NCI-H524 (cell line): ENCODE measurements at regions not wholly inside any gene's neighbourhood (a gene's known extent, or its start where the extent isn't known, plus 50 kb on each side); places are given as distances from the start of the nearest gene placed in this dataset.
"Not testable (repeated sequence)": the region's sequence is repeated elsewhere in the genome, so short reads cannot be mapped to it uniquely, and the experiment has no call there.

Experiments used
- DNase-seq, 2 experiments: peaks; one replicate each; lab custom pipeline; 2025; lab: John Stamatoyannopoulos, UW

DNA sequence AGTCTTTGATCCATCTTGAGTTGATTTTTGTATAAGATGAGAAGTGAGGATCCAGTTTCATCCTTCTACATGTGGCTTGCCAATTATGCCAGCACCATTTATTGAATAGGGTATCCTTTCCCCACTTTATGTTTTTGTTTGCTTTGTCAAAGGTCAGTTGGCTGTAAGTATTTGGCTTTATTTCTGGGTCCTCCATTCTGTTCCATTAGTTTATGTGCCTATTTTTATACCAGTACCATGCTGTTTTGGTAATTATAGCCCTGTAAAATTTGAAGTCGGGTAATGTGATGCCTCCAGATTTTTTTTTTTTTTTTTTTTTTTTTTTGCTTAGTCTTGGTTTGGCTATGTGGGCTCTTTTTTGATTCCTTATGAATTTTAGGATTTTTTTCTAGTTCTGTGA lies 203.0 kb upstream of the IRX5 start:
- DNase-seq, result not testable (repeated sequence)

DNA sequence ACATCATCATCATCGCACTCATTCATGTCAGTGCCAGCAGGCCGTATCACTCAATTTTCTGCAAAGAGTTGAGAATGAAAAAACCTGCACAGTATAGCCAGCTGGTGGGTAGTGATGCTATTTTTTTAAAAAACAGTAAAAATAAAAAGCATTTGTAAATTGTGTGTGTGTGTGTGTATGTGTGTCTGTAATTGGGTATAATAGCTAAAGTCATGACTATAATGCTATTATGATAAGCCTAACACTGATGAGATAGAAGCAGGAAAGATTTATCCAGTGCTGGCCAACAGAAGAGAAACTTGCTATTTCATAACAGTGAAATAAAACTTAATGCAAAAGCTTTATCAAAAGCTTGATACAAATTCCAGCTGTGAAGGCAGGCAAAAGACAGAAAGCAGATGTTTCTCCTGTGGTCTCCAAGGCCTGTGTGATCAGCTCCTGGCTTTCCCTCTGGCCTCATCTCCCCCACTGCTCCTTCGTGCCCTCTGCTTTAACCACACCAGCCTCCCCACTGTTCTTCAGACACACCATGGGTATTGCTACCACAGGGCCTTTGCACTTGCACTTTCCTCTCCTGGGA lies 206.2 kb upstream of the IRX5 start:
- no peak for DNase-seq

DNA sequence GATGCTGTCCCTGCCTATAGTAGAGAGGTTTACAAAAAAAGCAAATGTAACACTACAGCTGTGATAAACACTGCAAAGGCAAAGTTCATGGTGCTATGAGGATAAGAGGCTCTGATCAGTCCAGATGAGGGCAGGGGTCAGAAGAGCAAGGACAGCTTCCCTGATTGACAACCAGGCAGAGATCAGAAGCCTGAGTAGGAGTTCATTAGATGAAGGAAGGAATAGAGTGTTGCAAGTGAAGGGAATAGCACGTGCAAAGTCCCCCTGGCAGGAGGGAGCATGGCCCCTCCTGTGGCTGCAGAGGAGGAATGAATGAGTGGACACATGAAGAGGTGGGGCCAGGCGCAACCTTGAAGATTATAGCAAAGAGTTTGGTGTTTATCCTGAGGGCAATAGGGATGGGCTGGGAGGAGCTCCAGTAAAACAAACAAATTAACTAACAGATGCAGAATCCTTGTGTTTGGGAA lies 208.4 kb upstream of the IRX5 start:
- no peak for DNase-seq

DNA sequence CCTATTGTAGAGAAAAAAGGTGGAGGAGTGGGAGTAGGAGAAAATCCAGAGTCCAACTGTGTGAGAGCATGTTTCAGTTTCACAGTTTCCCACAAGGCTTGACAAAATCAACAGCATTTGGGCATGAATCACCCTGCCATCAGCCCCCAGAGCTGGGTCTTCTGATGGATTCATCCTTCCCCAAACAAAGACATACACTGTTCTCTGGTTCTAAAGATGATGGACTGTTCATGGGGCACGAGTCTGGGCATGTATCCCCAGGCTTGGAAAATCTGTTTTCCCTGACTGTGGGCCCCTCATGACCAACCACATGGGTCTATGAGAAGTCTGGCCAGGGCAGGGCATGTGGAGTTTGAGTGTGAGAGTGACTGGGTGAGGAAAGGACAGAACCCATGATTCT lies 210.4 kb upstream of the IRX5 start:
- DNase-seq, result no peak

DNA sequence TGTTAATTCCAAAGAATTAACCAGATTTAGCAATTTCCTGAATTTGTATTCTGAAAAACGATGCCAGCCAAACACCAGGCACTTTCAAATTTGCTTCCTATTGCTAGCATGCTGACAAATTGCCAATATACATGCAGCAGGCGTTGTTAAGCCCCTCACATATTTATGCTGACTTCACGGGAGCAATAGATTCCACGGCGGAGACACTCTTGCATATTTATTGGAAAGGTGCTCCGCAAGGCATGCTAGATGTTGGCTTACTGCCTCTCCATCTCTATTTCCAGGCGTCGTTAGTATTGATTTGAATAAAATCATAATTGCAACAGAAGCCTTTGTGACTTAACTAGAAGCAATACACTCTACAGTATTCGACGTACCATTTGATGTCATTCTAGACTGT lies 211.0 kb upstream of the IRX5 start:
- no peak for DNase-seq

DNA sequence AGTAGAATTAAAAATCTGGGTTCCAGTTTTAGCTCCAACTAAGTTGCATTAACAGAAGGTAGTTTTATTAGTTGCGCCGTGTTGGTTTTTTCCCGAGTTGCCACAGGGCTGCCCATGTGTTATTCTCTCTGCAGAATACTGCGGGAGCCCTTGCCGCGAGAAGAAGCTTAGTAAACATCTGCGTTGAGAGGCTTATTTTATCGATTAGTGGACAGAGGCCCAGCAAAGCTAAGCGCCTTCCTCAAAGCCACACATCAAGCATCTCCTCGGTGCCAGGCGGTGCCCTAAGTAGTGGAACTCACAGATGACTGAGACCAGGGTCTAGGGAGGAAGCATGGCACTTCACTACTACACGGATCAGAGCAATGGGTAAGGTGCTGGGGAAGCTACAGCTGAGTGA lies 212.3 kb upstream of the IRX5 start:
- peak; percentile 93 to 94 for DNase-seq

DNA sequence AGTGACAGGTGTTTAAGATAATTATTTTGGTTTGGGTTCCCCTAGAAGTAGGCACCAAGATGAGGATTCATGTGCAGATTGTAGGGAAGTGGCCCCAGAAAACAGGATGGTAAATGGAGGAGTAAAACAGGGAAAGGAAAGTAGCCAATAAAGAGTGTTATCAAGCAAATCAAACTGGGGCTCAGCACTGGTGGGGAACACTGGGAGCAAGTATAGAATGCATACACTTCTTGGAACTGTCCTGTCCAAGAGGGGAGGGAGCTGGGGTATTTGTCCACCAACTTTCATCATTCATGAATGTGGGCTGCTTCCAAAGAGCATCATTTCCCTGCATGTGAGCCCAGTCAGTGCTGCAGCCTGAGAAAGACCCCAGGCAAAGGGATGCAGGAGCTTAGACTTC lies 215.7 kb upstream of the IRX5 start:
- peak in 1 of 2 experiments; percentile 22 for DNase-seq

DNA sequence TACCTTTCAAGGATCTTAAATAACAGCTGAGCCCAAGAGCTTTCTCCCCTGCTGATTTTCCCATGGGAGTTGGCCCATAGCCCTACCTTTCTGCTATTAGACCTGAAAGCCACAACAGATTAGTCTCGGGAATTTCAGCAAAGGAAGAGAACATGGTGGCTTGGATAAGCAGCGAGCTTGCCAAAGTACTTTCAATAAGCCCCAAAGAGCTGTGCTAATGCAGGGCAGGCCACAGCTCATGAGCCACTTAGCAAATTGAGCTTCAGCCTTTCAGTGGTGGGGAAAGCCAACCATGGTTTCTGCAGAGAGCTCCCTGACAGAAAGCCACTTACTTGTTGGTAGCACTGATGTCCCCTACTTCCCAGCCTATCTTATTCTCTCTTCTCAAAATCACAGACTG lies 217.8 kb upstream of the IRX5 start:
- peak in 1 of 2 experiments; percentile 22 for DNase-seq

DNA sequence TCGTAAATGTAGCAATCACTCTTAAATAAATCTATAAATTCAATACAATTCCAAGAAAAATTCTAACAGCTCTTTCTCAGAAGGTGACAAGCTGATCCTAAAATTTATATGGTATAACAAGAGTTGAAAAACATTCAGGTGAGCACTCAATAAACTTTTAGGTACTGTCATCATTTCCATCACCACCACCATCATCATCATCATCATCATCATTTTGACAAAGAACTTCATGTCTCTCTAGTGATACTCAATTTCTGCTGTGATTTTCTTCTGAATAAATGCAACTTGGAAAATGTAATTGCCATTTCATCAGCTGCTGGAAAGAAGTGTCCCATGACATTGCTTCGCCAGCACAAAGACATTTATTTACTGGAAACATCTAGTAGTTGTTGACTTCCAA lies 222.9 kb upstream of the IRX5 start:
- DNase-seq, result no peak

DNA sequence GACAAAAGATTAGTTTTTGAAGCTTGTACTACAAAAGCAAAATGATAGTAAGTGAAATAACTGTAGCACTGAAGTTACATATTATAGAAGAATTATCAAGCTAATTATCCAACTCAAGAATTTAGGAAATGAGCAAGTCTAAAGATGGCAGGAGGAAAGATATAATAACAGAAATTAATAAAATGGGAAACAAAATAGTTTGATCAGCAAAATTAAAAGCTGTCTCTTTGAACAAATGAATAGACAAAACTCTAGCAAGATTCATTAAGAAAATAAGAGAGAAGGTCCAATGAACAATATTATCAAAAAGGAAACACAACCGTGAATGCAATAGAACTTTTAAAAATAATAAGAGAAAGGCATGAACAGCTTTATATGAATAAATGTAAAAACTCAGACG lies 224.3 kb upstream of the IRX5 start:
- no peak for DNase-seq

DNA sequence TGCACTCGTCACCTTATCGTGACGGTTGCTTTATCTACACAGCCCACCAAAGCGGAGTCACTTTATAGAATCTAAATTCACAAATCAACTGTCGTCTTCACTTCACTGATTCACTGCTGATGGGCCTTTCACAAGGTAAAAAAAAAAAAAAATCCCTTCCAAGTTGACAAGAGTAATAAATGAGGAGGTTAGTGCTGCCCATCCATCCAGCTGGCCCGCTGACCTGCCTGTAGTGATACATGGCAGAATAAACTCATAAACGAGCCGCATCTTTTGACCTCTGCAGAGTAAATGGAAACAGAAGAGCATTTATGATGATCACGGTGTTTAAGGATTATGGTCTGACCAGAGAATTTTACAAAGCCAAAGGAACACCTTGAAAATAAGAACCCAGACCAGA lies 227.3 kb upstream of the IRX5 start:
- DNase-seq, result no peak

DNA sequence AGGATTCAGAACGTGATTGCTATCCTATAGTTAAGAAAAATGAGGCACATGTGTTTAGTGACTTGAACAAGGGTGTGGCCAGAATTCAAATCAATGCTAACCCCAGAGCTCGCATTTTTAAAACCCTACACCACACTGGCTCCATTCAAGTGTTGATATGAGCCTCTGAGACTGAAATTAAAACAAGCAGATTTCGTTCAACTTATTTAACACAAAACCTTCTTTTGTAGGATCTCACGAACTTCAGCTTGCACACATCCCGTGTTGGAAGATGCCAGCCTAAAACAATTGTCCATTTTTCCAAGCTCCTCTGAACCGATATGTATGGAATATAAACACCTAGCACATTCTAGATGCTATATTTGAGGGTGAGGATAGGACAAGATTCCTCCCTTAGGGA lies 231.0 kb upstream of the IRX5 start:
- no peak for DNase-seq

DNA sequence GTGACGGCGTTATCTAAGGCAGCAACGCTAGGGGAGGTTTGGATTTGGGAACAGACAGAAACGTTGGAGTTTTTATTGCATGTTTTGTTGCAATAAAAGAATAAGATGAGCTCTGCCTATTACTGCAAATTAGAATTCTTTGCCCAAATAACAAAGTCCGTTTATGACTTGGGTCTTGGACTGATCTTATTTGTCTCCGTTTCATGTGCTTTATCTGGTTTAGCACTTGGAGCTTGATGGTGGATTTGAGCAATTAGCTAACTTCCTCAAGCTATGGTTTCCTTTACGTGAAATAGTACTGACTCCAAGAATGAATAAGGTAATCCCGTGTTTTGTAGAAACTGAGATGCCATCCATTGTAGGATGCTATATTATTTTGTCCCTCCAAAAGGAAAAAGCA lies 233.0 kb upstream of the IRX5 start:
- no peak for DNase-seq

DNA sequence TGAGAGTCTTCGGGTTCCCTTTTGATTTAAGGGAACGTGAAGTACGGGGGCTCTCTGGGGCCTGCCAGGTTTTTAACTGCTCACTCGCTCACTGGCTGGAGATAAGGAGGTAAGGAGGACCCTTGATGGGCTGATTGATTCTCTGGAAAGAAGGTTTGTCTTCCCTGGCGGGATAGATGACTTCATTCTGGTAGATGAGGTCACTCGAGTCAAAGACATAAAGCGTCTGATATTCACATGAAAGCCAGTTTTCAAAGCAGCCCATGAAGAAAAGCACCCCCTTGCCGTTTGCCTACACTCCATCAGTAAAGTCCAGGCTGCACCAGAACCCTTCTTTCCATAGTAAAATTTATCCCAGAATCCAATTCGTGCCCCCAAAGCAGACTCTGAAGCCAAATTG lies 233.7 kb upstream of the IRX5 start:
- DNase-seq, result no peak

DNA sequence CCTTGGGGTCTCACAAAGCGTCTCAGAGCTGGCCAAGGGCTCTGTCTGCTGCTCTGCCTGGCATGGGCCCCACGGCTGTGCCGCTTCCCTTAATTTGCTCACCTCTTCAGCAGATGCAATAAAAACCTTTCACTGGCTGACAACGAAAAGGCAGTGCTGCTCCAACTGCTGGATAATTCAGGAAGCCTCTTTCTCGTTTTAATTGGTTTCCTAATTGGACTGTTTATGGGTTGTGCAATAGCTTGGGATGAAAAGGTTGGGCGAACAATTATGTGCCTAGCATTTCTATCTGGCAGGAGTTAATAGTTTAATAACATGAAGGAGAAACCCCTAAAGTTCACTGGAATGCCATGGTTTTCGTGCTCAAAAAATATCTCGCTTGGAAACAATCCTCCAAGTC lies 234.1 kb upstream of the IRX5 start:
- no peak for DNase-seq

DNA sequence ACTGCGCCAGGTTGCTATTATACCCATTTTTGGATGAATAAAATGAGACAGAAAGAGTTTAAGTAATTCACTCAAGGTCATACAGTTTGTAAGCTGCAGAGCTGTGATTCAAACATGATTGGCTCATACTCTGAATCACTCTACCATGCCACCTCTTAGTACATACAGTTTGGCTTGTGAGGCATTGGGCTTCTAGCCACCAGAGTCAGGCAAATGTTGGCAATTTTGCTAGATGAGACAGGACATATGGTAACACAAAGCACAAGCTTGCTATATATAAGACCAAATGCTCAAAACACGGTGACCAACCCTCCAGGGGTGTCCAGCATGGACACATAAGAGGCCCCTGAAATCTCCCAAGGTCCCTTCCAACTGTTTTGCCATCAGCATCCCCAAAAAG lies 236.0 kb upstream of the IRX5 start:
- DNase-seq, result no peak

DNA sequence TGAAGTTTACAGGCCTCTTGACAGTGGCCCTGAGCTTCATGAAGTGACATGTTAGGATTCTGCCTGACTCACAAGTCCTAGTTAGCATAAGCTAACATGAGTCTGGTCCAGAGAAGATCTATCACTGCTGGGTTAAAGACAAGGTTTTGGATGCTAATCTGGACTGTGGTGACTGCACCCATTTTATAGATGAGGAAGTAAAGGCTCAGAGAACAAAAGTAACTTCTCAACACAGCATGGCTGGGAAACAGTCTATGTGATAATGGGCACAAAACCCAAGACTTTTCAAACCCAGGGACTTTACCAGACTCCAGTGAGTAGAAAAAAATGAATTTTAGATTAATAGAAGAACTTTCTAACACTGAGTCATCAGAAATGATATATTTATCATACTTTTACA lies 236.8 kb upstream of the IRX5 start:
- DNase-seq, result no peak

DNA sequence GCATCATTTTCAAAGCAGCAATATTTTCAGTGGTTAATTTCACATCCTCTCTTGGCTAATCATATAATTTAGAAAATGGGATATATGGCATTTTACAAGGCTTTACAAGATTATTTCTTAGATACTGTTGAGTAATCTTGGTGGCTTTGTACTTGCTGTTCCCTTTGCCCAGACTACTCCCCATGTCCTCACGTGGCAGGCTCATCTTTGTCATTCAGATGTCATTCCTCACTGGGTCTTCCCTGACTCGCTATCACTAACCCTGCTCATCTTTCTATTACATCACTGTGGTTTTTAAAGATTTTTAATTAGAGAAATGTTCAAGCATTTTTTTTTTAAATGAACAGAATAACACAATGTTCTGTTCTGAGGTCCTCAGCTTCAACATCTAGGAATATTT lies 240.0 kb upstream of the IRX5 start:
- no peak for DNase-seq

DNA sequence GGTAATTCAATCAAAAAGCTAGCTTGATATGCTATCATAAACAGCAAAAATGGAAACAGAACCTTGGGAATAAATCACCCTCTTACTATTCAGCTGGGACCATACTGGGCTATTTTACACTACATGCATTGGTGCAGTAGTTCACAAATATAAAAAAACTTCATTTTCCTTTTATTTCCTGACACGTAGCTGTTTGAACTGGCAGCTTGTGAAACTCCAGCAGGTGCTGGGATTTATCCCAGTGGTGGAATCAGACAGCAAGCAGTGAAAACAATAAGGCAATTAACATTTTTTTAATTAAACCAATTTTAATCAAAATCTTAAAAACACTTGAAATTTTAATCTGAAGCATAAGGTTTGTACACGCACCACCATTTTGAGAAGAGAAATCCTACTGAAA lies 240.4 kb upstream of the IRX5 start:
- no peak for DNase-seq

DNA sequence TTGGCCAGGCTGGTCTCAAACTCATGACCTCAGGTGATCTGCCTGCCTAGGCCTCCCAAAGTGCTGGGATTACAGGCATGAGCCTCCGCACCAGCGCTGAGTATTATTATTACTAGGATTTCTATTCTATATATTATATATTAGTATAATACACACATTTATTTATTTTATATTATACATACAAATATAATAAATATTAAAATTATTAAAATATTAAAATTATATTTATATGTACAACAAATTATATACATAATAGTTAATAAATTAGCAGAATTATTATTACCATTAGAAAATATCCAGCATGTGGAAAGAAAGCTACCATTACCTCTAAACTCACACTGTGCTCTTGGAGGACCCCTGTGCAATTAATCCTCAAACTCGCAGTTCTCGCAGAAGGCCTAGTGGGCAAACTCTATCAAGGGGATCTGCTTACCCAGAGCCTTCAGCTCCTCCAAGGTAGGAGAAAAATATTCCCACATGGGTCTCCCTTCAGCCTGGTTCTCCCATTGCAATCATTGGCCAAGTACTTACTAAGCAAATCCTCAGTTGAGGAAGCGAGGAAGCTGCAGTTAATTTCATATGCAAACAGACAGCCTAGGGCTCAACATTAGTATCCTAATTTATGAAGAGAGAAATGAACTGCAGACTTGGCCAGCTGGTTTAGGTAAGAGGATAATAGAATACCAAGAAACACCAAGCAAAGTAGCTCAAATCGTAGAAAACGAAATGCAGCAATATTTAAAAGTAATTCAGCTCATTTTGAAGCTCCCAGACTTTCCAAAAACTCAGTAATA lies 241.4 kb upstream of the IRX5 start:
- DNase-seq, result no peak

DNA sequence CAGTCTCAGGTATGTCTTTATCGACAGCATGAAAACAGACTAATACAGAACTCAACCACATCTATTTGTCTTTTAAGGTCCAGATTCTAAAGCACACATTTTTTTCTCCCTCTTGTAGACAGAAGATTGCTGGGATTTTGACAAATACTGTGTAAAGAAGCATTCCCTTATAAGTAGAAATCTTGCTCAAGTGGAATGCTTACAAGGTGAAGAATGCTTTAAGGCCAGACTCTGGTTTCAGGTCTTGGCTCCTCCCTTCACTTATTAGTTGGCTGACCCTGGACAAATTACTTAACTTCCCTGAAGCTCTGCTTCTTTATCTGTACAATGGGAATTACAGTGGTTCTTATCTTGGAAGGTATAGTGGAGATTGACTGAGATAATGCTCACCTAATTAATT lies 242.3 kb upstream of the IRX5 start:
- no peak for DNase-seq

DNA sequence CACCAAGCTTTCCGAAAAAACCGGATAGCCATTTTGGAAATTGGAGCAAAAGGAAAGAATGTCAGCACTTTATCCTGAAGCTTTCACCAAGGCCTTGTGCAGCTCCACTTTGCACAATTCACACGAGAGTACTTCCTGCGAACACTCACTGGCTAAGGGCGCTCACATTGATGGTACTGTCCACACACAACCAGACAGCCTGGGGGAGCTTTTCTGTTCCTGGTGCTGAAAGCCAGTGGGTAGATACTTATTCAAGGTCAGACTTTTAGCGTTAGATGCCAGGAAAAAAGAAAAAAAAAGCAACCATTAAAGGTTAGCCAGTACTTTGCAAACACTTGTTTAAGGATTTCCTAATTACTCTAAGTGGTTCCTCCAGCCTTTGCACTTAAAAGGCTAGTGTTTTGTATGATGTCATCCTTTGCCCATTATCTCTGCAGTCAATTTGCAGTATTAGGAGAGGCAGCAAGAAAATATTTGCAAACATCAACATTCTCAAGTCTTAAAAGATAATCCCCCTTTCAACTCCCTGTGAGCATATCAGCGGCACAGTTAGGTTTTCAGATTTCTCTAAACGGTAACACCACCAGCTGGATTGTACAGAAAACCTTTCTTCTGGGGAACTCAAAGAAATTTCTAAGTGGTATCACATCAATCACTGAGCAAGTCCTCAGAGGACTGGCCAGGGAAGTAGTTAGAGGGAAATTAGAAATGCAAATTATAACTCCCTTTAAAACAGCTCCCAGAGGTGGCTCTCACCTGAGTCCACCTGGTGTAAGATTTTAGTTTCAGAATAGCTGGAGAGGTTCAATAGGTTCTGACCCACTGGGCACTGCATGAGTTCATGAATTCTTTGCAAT lies 243.4 kb upstream of the IRX5 start:
- DNase-seq, result peak in 1 of 2 experiments; percentile 12

DNA sequence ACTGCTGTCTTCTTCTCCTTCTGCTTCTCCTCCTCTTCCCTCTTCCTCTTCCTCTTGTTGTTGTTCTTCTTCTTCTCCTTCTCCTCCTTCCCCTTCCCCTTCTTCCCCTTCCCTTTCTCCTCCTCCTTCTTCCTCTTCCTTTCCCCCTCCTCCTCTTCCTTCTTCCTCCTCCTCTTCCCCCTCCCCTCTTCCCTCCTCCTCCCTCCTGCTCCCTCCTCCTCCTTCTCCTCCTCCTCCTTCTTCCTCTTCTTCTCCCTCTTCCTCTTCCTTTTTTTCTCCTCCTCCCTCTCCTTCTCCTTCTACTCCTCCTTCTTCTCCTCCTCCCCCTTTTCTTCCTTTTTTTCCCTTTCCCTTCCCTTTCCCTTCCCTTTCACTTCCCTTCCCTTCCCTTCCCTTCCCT lies 245.0 kb upstream of the IRX5 start:
- DNase-seq, result no peak
